Stimulated activated CD4-positive, alpha-beta T cell treated with anti-CD3 and anti-CD28 coated beads, Interleukin-1b, Interleukin-23, amount 100 ng/mL, for 1 hour (primary cell): ENCODE measurements at regions not wholly inside any gene's neighbourhood (a gene's known extent, or its start where the extent isn't known, plus 50 kb on each side); places are given as distances from the start of the nearest gene placed in this dataset.
"Not testable (repeated sequence)": the region's sequence is repeated elsewhere in the genome, so short reads cannot be mapped to it uniquely, and the experiment has no call there.

Experiments
- DNase-seq, 2 donors: peaks; one replicate each; pipeline ENCODE4 v3.0.0-alpha.2; 2020; ENCODE audit warnings: low read depth in 2 of 2

DNA sequence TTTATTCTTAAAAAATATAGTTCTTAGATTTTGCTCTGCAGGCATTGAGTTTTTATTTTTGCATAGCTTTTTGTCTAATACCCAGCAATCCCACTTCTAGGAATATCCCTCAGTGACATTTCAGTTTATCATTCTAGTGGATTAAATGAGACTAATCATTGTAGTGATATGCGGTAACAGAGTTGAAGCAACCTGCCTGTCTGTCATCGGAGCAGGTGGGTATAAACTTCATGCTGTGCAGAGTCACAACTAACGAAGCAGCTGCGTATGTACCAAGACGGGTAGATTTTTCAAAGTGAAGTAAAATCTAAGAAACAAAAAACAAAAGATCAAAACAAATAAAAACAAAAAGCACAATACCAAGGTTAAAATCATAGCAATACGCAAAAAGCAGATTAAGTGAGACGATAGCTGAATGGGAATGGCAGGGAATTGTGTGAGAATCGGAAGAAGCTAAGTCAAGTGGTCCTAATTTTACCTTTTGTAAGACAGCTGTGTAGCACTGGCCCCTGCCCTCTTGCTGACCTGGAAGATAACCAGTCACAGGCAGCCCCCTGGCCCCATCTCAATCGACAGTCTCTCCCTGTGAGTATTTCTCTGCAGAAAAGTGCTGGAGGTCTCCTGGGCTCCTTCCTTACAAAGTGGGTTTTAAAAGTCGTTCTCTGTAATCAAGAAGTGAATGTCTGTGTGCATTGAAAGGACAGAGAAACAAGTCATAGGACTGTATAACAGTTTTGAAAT, 169.2 kb downstream of the OR2B2 start:
- DNase-seq: no peak

DNA sequence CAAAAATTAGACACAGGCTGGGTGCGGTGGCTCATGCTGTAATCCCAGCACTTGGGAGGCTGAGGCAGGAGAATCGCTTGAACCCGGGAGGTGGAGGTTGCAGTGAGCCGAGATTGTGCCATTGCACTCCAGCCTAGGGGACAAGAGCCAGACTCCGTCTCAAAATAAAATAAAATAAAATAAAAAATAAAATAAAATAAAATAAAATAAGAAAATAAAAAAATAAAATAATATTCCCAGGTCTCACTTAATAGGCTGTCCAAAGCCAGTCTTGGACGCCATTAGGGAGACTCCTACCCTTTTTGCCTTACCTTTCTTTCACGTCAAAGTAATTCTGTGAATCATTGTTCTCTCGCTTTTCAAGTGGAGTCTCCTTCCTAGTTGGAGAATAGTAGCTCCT, 172.3 kb downstream of the OR2B2 start:
- not testable (repeated sequence) for DNase-seq

GRCh38 chr6:27736686-27737085, 175.5 kb downstream of the OR2B2 start:
- DNase-seq: no peak

DNA sequence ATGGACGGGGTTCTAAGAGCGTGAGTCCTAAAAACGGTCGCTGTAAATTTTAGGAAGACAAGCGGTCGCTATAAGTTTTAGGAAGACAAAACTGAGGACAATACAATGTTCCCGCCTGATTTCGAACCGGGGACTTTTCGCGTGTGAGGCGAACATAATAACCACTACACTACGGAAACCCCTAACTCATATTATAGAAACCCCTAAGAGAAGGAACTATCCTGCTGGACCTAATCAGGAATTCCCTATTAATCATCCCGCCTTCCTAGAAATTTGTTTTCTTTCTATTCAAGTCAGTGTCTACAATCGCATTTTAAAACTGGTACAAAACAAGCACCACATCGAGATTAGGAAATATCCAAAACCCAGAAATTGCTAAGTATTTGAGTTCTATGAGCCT, 183.8 kb downstream of the OR2B2 start:
- DNase-seq: no peak

DNA sequence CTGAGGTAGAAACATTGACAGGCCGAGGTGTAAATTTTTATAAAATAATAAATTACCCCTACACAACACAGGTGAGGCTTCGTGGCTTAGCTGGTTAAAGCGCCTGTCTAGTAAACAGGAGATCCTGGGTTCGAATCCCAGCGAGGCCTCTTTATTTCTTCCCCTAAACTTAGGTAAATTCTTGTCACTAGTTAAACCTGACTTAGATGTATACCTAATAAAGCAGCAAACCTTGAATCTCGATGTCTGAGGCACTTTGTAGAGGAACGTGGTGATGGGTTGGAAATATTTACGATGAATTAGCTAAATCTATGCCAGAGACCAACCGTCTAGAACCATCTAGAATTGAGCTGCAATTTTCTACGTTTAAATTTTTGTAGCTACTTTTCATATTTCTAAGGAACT, 185.6 kb downstream of the OR2B2 start:
- DNase-seq: no peak

DNA sequence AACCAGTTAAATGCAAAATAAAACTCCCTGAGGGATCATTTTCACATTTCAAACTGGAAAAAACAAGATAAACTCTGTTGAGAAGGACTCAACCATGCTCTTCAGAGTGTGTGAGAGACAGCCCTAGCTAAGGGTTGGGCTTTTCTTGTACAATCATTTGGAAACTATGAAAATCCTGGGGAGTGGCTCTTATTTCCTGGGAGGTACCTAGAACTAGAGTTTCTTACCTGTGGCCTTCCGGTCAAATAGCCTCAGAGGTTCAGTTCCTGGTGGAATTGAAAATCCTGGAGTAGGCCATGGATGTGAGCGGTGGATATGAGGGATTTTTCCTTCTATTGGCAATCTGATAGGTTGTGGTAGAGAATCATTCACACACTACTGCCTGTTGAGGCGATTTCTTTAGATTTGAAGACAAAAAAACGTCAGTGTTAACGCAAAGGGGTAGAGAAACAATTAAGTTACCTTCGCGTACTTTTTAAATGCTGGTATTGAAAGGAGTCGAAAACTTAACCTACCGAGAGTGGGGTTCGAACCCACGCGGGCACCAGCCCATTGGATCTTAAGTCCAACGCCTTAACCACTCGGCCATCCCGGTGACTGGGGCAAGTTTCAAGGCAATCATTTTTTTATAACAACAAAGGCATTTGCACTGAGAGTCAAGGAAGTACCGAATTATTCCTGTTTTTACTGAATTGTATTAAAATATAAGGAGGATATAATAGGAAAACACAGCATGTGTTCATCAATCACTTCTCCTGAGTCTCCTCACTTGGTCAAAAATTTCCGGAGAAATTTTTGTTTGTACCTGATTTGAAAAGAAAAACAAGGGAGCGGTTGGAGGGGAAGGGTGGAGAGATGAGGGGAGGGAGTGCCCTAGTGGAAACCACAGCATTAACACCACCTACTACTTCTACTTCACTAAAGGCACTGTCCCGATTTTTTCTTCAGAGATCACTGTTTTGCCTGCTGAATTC, 191.3 kb downstream of the OR2B2 start:
- DNase-seq: no peak

DNA sequence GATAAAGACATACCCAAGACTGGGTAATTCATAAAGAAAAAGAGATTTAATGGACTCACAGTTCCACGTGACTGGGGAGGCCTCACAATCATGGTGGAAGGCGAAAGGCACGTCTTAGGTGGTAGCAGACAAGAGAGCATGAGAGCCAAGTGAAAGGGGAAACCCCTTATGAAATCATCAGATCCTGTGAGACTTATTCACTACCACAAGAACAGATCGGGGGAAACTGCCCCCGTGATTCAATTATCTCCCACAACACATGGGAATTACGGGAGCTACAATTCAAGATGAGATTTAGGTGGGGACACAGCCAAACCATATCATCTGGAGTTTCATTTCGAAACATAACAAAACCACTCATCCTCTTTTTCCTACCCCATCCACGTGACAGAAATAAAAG, 193.2 kb downstream of the OR2B2 start:
- DNase-seq: not testable (repeated sequence)

DNA sequence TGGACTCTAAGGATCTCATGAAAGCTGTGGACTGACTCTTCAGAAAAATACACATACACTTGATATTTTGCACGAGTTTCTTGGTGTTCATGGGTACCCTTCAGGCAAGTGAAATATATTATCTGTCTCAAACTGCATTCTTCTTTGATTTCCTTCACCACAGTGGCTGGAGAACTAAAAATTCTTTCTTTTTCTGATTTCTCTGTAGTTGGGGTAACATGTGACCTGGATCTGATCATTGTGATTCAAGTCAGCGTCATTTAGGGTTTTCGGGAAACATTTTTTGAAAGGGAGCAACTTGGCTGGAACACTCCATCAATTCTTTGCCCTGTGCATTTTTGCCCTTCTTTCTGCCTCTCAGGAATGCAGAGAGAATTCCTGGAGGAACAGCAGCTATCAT, 205.8 kb downstream of the OR2B2 start:
- DNase-seq: no peak

- no peak for DNase-seq
These were observed 211.9 kb downstream of the OR2B2 start for GRCh38 chr6:27700337-27700736.

GRCh38 chr6:27694547-27694874, 217.7 kb downstream of the OR2B2 start:
- no peak for DNase-seq

- no peak for DNase-seq
These were observed 218.2 kb downstream of the OR2B2 start for GRCh38 chr6:27693766-27694546.

- DNase-seq: not testable (repeated sequence)
These were observed 219.2 kb upstream of the ZNF184 start for GRCh38 chr6:27692133-27692532.

GRCh38 chr6:27688014-27688586, 215.2 kb upstream of the ZNF184 start:
- DNase-seq: peak; percentile 64 to 81

GRCh38 chr6:27687154-27688013, 214.5 kb upstream of the ZNF184 start:
- peak in 1 of 2 donors; percentile 56 for DNase-seq

GRCh38 chr6:27685279-27685678, 212.4 kb upstream of the ZNF184 start:
- no peak for DNase-seq

GRCh38 chr6:27684264-27685211, 211.6 kb upstream of the ZNF184 start:
- peak in 1 of 2 donors; percentile 24 for DNase-seq

- no peak for DNase-seq
These were observed 207.2 kb upstream of the ZNF184 start for GRCh38 chr6:27679964-27680694.

GRCh38 chr6:27679308-27679963, 206.5 kb upstream of the ZNF184 start:
- DNase-seq: no peak
